IMR-90 (cell line): ENCODE measurements at regions not wholly inside any gene's neighbourhood (a gene's known extent, or its start where the extent isn't known, plus 50 kb on each side); places are given as distances from the start of the nearest gene placed in this dataset.

ENCODE experiments used
- ATAC-seq: fragments of 200-7000 bp; cut with Tn5 transposase; 2 replicates; pipeline ENCODE4 v1.9.1; 2020; ENCODE audit warnings: low read depth, mild to moderate bottlenecking, moderate library complexity
- BruUV-seq: library from RNA; stranded (reverse); fragments of 400-500 nt; replicated peaks from 2 replicates; lab custom pipeline; 2021; lab: Mats Ljungman, UMichigan
- CTCF ChIA-PET: fragments of 300-600 bp; formaldehyde crosslinking; extraction: SDS; loops from one replicate; lab custom pipeline; 2021; ENCODE audit warnings: antibody characterized with exemption; lab: Yijun Ruan, JAX
- POLR2A ChIA-PET: fragments of 300-600 bp; sonication (Branson Sonifier 250); formaldehyde crosslinking; loops from one replicate; lab custom pipeline; 2022; ENCODE audit warnings: antibody characterized with exemption; ENCODE audit not compliant: unreplicated experiment; lab: Charles Lee
- DNase-seq: peaks from one replicate; pipeline ENCODE4 v3.0.0; 2013
- H2AFZ ChIP-seq: replicated peaks from 2 replicates; pipeline ENCODE3; 2013; ENCODE audit warnings: low read length, mild to moderate bottlenecking; ENCODE audit not compliant: poor library complexity
- H2AK5ac ChIP-seq: 2 replicates; pipeline ENCODE4 v1.6.1; 2013; ENCODE audit warnings: low read depth, low read length, inconsistent platforms
- H2AK9ac ChIP-seq: replicated peaks from 2 replicates; pipeline ENCODE3; 2013; ENCODE audit warnings: mild to moderate bottlenecking, low read depth, low read length, moderate library complexity; ENCODE audit not compliant: poor library complexity
- H2BK120ac ChIP-seq: 2 replicates; pipeline ENCODE4 v1.6.1; 2013; ENCODE audit warnings: low read depth, low read length, inconsistent platforms
- H2BK15ac ChIP-seq: 3 replicates; pipeline ENCODE4 v1.6.1; 2013; ENCODE audit warnings: low read depth, low read length, inconsistent platforms
- H2BK20ac ChIP-seq: 2 replicates; pipeline ENCODE4 v1.6.1; 2013; ENCODE audit warnings: low read depth, mild to moderate bottlenecking, inconsistent platforms, low read length, moderate library complexity
- H2BK5ac ChIP-seq: 2 replicates; pipeline ENCODE4 v1.6.1; 2013; ENCODE audit warnings: mild to moderate bottlenecking, low read depth, low read length, inconsistent platforms; ENCODE audit not compliant: poor library complexity, severe bottlenecking
- H3K14ac ChIP-seq: replicated peaks from 2 replicates; pipeline ENCODE4 v1.6.1; 2013; ENCODE audit warnings: low read depth, low read length, inconsistent platforms
- H3K18ac ChIP-seq: 2 replicates; pipeline ENCODE4 v1.6.1; 2013; ENCODE audit warnings: low read depth, low read length, control low read depth
- H3K23ac ChIP-seq: 2 replicates; pipeline ENCODE4 v1.6.1; 2013; ENCODE audit warnings: low read depth, low read length, inconsistent platforms
- H3K27ac ChIP-seq: 2 replicates; pipeline ENCODE4 v1.5.1; 2013; ENCODE audit warnings: mild to moderate bottlenecking, control low read depth, low read length; ENCODE audit not compliant: insufficient read depth
- H3K27me3 ChIP-seq: 2 replicates; pipeline ENCODE4 v1.6.1; 2013; ENCODE audit warnings: low read length; ENCODE audit not compliant: control insufficient read depth, insufficient read depth
- H3K36me3 ChIP-seq: 2 replicates; pipeline ENCODE4 v1.6.1; 2013; ENCODE audit warnings: low read length, mixed read lengths; ENCODE audit not compliant: control insufficient read depth, insufficient read depth
- H3K4ac ChIP-seq: 2 replicates; pipeline ENCODE4 v1.6.1; 2013; ENCODE audit warnings: low read depth, low read length, inconsistent platforms
- H3K4me1 ChIP-seq: 2 replicates; pipeline ENCODE4 v1.6.1; 2013; ENCODE audit warnings: low read length, mixed read lengths; ENCODE audit not compliant: control insufficient read depth, insufficient read depth
- H3K4me2 ChIP-seq: 2 replicates; pipeline ENCODE4 v1.6.1; 2013; ENCODE audit warnings: low read depth, mild to moderate bottlenecking, control low read depth, low read length, moderate library complexity
- H3K4me3 ChIP-seq: 2 replicates; pipeline ENCODE4 v1.5.1; 2013; ENCODE audit warnings: low read depth, mild to moderate bottlenecking, control low read depth, low read length, moderate library complexity; ENCODE audit not compliant: insufficient read depth
- H3K56ac ChIP-seq: 2 replicates; pipeline ENCODE4 v1.6.1; 2013; ENCODE audit warnings: low read length, inconsistent platforms; ENCODE audit not compliant: insufficient read depth; ENCODE audit errors: extremely low read depth
- H3K79me1 ChIP-seq, 2 experiments: 2 replicates each; pipeline ENCODE4 v1.6.1; 2013; ENCODE audit warnings: low read length in 2 of 2, inconsistent platforms in 1 of 2, low read depth in 1 of 2
- H3K9ac ChIP-seq: 2 replicates; pipeline ENCODE4 v1.6.1; 2013; ENCODE audit warnings: low read depth, low read length, control low read depth
- H3K9me1 ChIP-seq: 2 replicates; pipeline ENCODE4 v1.6.1; 2013; ENCODE audit warnings: low read length, inconsistent platforms; ENCODE audit not compliant: insufficient read depth
- H3K9me3 ChIP-seq: 2 replicates; pipeline ENCODE4 v1.6.1; 2013; ENCODE audit warnings: low read length; ENCODE audit not compliant: control insufficient read depth, insufficient read depth
- H4K20me1 ChIP-seq: 2 replicates; pipeline ENCODE4 v1.6.1; 2013; ENCODE audit warnings: low read length, inconsistent platforms; ENCODE audit not compliant: insufficient read depth
- H4K5ac ChIP-seq: 2 replicates; pipeline ENCODE4 v1.6.1; 2013; ENCODE audit warnings: mild to moderate bottlenecking, low read depth, low read length, control low read depth
- H4K8ac ChIP-seq, 2 experiments: 2 replicates each; pipeline ENCODE4 v1.6.1; 2013; ENCODE audit warnings: low read depth in 2 of 2, low read length in 2 of 2, control low read depth in 1 of 2, inconsistent platforms in 1 of 2
- H4K91ac ChIP-seq: 2 replicates; pipeline ENCODE4 v1.6.1; 2013; ENCODE audit warnings: low read depth, low read length, inconsistent platforms; ENCODE audit not compliant: insufficient read depth
- BHLHE40 ChIP-seq: fragments of 150-350 bp; IDR thresholded peaks from 2 replicates; pipeline ENCODE4 v1.6.1; 2016; ENCODE audit warnings: mild to moderate bottlenecking, low read depth, low read length
- CEBPB ChIP-seq: IDR thresholded peaks from 2 replicates; pipeline ENCODE4 v1.6.1; 2012; ENCODE audit warnings: low read depth, low read length, improper control_type of control experiment
- CHD1 ChIP-seq: IDR thresholded peaks from 2 replicates; pipeline ENCODE4 v1.6.1; 2012; ENCODE audit warnings: low read depth, low read length, improper control_type of control experiment
- CTCF ChIP-seq: conservative IDR thresholded peaks from 2 replicates; pipeline ENCODE4 v1.5.1; 2012; ENCODE audit warnings: mild to moderate bottlenecking, low read depth, low read length, improper control_type of control experiment
- ELK1 ChIP-seq: fragments of 150-350 bp; IDR thresholded peaks from 2 replicates; pipeline ENCODE4 v1.6.1; 2016; ENCODE audit warnings: low read depth, mild to moderate bottlenecking, low read length, moderate library complexity, borderline replicate concordance
- FOS ChIP-seq: fragments of 150-350 bp; IDR thresholded peaks from 2 replicates; pipeline ENCODE4 v1.6.1; 2016; ENCODE audit warnings: low read depth, low read length
- MAFK ChIP-seq: IDR thresholded peaks from 2 replicates; pipeline ENCODE4 v1.6.1; 2012; ENCODE audit warnings: low read depth, low read length, improper control_type of control experiment
- MAZ ChIP-seq: IDR thresholded peaks from 2 replicates; pipeline ENCODE4 v1.6.1; 2012; ENCODE audit warnings: low read depth, mild to moderate bottlenecking, low read length, improper control_type of control experiment, moderate library complexity, borderline replicate concordance
- MXI1 ChIP-seq: IDR thresholded peaks from 2 replicates; pipeline ENCODE4 v1.6.1; 2012; ENCODE audit warnings: low read depth, mild to moderate bottlenecking, low read length, moderate library complexity, borderline replicate concordance
- NFE2L2 ChIP-seq: fragments of 150-350 bp; IDR thresholded peaks from 2 replicates; pipeline ENCODE4 v1.6.1; 2016; ENCODE audit warnings: low read depth, mild to moderate bottlenecking, low read length
- POLR2A ChIP-seq: IDR thresholded peaks from 2 replicates; pipeline ENCODE4 v1.6.1; 2012; ENCODE audit warnings: mild to moderate bottlenecking, low read depth, low read length
- RAD21 ChIP-seq: IDR thresholded peaks from 2 replicates; pipeline ENCODE4 v1.6.1; 2012; ENCODE audit warnings: low read length, improper control_type of control experiment
- RCOR1 ChIP-seq: IDR thresholded peaks from 2 replicates; pipeline ENCODE4 v1.6.1; 2012; ENCODE audit warnings: mild to moderate bottlenecking, low read length, improper control_type of control experiment; ENCODE audit not compliant: insufficient replicate concordance
- RFX5 ChIP-seq: IDR thresholded peaks from 2 replicates; pipeline ENCODE4 v1.8.0; 2012; ENCODE audit warnings: low read depth, mild to moderate bottlenecking, low read length, moderate library complexity
- SMC3 ChIP-seq: fragments of 150-350 bp; IDR thresholded peaks from 2 replicates; pipeline ENCODE4 v1.6.1; 2016; ENCODE audit warnings: low read depth, mild to moderate bottlenecking, antibody characterized with exemption, low read length, moderate library complexity
- WGBS, 2 experiments: methylation state at CpG; one replicate each; pipeline versions ENCODE4 v1.1.5 to v1.1.7; 2013; ENCODE audit warnings: missing lambda C conversion rate in 2 of 2; ENCODE audit not compliant: insufficient read length in 1 of 2; ENCODE audit errors: extremely low coverage in 2 of 2; 5-methylcytosine and 5-hydroxymethylcytosine counted together
- dilution Hi-C: fragments of 300-500 bp; cut with HindIII; formaldehyde crosslinking; loops from one replicate; pipeline ENCODE4 v1.14.3; 2018; ENCODE audit warnings: low sequenced_read_pairs; ENCODE audit not compliant: unreplicated experiment
- in situ Hi-C: fragments of 300-500 bp; cut with MboI; formaldehyde crosslinking; loops from 3 replicates; pipeline ENCODE4 v1.14.3; 2019; ENCODE audit warnings: low sequenced_read_pairs, inconsistent platforms, mixed read lengths
- intact Hi-C: fragments of 100-400 bp; cut with micrococcal nuclease; formaldehyde crosslinking; loops from 2 replicates; pipeline ENCODE4 v1.10.0; 2022
- TF ChIP-seq, protein P1 (sequence below): fragments of 150-350 bp; IDR thresholded peaks from 2 replicates; pipeline ENCODE4 v1.6.1; 2017; ENCODE audit warnings: mild to moderate bottlenecking, antibody characterized with exemption, low read length, low read depth

DNA sequence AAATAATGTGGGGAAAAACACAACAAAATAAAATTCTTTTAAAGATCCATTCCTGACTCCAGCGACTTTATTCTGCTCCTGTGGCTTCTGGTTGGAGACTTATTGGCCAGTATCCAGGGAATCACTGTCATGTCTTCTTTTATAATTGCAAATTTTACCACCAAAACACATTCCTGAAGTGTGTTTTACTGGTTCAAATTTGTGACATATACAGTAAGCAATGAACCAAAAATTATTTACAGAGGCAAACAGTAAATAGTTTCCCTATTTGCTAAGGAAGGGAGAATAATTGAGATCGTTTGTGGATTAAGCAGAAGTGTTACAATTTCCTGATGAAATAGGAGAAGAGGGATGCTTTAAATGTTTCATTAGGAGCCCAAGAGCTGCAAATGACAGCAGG is 118.7 kb downstream of the ZNF281 start:
- no peak for ATAC-seq
- Histone ChIP-seq H3K14ac (no peak overlapping the region), H3K36me3 (no peaks in the 10 kb centered on the region), H2BK120ac (no peak overlapping the region), H3K9me1 (no peaks in the 10 kb centered on the region), H3K27ac (no peak overlapping the region), H3K56ac (no peak overlapping the region), H2BK20ac (no peak overlapping the region), H3K9ac (no peak overlapping the region), H3K23ac (no peak overlapping the region), H2BK15ac (no peak overlapping the region), H3K27me3 (no peaks in the 10 kb centered on the region), H2AK9ac (no peak overlapping the region), H4K20me1 (no peaks in the 10 kb centered on the region), H3K9me3 (no peaks in the 10 kb centered on the region), H3K79me1 (no peaks in the 10 kb centered on the region), H3K4me2 (no peak overlapping the region), H4K8ac (no peak overlapping the region), H3K4me3 (no peak overlapping the region), H2AK5ac (no peak overlapping the region), H4K5ac (no peak overlapping the region), H2BK5ac (no peak overlapping the region), H4K91ac (no peak overlapping the region), H3K18ac (no peak overlapping the region), H2AFZ (no peak overlapping the region), H3K4me1 (no peaks in the 10 kb centered on the region; the same call in none of the 2 replicates), H3K4ac (no peak overlapping the region)
- CTCF ChIA-PET: no interaction called here
- BruUV-seq: no TSS peak
- no peak for DNase-seq
- intact Hi-C loops: no loop called here
- WGBS, 2 experiments: no CpG with 5 or more reads among the region's 2 CpGs
- TF ChIP-seq MAFK (no peak), SMC3 (no peak), CEBPB (no peak), CHD1 (no peak), FOS (no peak), NFE2L2 (no peak), RFX5 (no peak), MXI1 (no peak), RAD21 (no peak), RCOR1 (no peak), CTCF (no peak), MAZ (no peak), BHLHE40 (no peak), ELK1 (no peak), POLR2A (no peak)
- TF ChIP-seq, protein P1, sequence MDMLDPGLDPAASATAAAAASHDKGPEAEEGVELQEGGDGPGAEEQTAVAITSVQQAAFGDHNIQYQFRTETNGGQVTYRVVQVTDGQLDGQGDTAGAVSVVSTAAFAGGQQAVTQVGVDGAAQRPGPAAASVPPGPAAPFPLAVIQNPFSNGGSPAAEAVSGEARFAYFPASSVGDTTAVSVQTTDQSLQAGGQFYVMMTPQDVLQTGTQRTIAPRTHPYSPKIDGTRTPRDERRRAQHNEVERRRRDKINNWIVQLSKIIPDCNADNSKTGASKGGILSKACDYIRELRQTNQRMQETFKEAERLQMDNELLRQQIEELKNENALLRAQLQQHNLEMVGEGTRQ: no peak
- in situ Hi-C loops: no loop called here
- POLR2A ChIA-PET: no interaction called here
- dilution Hi-C loops: no loop called here
